Left forelimb (tissue), 1 donor: ENCODE measurements at regions not wholly inside any gene's neighbourhood (a gene's known extent, or its start where the extent isn't known, plus 50 kb on each side); places are given as distances from the start of the nearest gene placed in this dataset.
"Not testable (repeated sequence)": the region's sequence is repeated elsewhere in the genome, so short reads cannot be mapped to it uniquely, and the experiment has no call there.

Source experiments
- DNase-seq: peaks from one replicate; pipeline ENCODE4 v3.0.0-alpha.2; 2018; ENCODE audit warnings: low spot score

DNA sequence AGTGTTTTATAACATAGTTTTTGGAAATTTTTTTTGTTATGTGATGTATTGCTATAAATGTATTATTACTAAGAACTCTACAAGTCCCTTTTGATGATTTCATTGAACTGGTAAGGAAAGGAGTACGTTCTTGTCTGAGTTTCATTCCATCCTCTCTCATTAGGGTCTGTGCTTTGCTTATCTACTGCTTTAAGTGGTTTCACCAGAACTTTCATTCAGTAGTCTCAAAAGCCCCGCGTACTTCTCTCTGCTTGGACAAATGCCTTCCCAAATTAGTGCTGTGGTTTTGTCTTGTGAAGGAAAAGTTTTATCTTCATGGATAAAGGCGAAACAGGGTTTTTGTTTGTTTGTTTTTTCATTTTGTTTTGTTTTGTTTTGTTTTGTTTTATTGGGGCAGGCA is 469.8 kb upstream of the WWC1 start:
- no peak for DNase-seq

GRCh38 chr5:167822241-167822640 is 469.2 kb upstream of the WWC1 start:
- DNase-seq = no peak

DNA sequence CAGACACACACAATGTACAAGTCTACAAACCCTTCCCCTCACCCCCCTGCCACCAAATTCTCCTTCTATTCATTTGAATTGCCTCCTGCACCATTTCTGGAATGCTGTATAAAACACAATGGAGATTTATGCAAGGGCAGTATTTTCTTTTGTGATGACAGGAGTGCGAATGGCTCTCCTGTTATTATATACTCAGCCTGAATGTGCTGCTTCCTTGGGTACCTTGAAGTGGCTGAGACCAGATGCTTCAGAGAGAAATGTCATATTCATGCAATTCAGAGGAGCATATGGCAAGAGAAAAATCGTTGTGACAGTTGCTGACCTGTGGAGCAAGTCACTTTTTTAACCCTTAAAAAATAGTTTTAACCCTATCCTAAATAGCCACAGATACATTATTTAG is 468.0 kb upstream of the WWC1 start:
- no peak for DNase-seq

DNA sequence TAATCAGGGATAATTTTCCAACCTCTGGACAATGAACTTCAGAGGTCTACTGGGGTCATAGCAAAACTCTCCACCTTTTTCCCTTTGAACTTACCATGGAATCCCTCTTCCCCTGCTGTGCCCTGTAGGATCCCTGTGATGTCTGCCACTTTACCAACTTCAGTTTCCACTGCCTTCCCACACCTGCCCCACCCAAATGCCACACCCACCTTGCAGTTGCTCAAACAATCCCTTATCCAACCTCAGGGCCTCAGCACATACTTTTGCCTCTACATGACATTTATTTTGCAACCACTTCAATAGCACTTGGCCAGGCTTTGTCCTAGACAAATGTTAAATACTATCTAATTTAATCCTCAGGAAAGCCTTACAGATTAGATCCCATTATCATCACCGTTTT is 463.7 kb upstream of the WWC1 start:
- DNase-seq = no peak

- DNase-seq = no peak
These were observed 459.5 kb upstream of the WWC1 start for GRCh38 chr5:167831754-167832504.

GRCh38 chr5:167832609-167833008 is 458.8 kb upstream of the WWC1 start:
- DNase-seq = no peak

- DNase-seq = no peak
These were observed 458.0 kb upstream of the WWC1 start for GRCh38 chr5:167833456-167833855.

DNA sequence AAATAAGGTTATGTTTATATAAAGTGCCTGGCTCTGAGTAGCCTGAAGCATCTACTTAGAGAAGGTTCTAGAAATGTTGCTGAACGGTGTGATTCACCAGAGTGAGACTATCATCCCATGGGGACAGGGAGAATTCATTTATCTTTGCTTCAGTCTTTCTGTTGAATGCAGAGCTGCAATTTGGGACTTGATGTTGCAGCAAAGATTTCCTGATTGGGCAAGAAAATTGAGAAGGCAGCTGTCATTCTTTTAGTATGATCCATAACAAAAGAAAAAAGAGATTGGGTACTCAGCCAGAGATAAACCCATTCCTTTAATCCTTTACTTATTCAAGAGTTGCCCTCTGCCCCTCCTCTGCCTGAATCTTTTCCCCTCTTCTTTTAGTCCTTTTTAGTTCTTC is 456.3 kb upstream of the WWC1 start:
- DNase-seq = no peak

- no peak for DNase-seq
These were observed 454.3 kb upstream of the WWC1 start for GRCh38 chr5:167837127-167837526.

GRCh38 chr5:167839065-167839464 is 452.4 kb upstream of the WWC1 start:
- DNase-seq = no peak

GRCh38 chr5:167840527-167841130 is 450.8 kb upstream of the WWC1 start:
- no peak for DNase-seq

DNA sequence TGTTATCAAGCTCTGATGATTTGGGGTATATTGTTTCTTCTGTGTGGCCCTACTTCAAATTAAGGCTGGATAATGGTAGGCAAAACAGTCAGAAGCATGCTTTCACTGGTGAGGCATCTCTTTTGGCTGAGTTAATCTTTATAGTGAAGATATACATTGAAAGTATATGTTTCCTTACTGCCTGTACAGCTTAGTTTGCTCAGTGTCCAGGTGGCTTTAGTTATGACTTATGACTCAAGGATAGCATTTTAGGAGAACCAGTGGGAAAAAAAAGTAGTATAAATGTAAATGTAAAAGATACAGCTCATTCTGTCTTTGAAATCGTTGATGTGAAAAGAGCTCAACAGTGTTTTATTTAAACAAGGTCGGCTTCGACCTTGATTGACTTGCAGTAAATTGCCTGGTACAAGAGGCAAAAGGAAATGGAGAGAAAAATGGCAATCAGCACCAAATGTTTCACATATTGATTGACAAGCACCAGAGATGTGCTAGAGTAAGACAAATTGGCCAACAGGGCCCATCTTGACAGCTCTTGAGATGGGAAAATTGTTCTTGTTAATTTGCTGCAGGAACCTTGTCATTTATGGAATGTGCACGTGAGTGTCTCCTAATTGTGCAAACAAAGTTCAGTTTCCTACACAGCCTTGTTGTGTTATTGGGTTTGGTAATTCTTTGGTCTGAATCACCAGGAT is 447.4 kb upstream of the WWC1 start:
- no peak for DNase-seq

- no peak for DNase-seq
These were observed 445.5 kb upstream of the WWC1 start for GRCh38 chr5:167845952-167846351.

DNA sequence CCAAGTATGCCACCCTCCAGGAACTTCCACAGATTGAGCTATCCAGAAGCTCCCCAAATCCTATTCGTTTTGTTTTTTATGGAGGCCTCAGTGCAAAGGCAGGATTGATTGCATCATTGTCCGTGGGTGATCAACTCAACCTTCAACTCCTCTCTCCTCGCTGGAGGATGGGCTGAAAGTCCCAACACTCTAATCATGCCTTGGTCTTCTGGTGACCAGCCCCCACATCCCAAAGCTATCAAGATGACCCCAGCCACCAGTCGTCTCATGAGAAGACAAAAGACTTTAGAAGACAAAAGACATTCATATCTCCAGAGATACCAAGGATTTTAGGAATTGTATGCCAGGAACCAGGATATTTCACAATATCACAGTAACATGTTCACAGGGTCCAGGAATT is 441.6 kb upstream of the WWC1 start:
- DNase-seq = no peak

- DNase-seq = no peak
These were observed 440.5 kb upstream of the WWC1 start for GRCh38 chr5:167850911-167851310.

DNA sequence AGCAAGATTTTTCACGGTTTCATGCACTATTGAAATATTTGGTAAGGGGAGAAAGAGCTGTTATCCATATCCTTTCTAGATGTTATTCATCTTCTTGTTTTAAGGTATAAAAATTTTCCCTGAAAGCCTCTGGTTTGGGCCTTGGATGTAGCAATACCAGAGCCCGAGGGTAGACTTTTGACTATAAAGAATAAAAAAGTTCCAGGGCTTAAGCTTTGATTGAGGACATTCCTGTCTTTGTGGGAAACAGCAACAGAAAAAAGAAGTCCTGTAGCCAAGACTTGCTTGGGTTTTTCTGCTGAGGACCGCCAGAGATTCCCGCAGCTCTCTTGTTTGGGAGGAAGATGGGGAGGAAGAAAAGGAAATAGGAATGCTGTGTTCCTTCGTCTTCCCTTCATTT is 440.0 kb upstream of the WWC1 start:
- no peak for DNase-seq

GRCh38 chr5:167852515-167852914 is 438.9 kb upstream of the WWC1 start:
- no peak for DNase-seq

DNA sequence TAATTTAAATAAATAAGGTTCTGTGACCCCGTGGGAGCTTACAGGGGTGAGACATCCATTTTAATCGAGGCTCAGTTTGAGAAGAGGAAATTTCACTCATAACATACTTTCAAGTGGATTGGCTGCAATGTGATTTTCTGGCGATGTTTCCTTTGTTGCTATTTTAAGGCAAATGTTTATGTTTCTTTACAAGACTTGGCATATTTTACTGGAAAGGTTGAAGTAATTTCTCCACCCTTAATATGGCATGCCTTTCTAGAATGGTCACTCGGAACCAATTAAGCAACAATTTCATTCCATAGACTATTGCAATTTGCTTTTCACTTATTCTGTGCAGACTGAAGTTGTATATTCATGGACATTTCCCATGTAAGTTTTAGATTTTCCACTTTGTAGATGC is 438.0 kb upstream of the WWC1 start:
- no peak for DNase-seq

GRCh38 chr5:167855818-167856217 is 435.6 kb upstream of the WWC1 start:
- no peak for DNase-seq

- no peak for DNase-seq
These were observed 434.1 kb upstream of the WWC1 start for GRCh38 chr5:167857321-167857720.

GRCh38 chr5:167858186-167858855 is 433.1 kb upstream of the WWC1 start:
- DNase-seq = not testable (repeated sequence)

DNA sequence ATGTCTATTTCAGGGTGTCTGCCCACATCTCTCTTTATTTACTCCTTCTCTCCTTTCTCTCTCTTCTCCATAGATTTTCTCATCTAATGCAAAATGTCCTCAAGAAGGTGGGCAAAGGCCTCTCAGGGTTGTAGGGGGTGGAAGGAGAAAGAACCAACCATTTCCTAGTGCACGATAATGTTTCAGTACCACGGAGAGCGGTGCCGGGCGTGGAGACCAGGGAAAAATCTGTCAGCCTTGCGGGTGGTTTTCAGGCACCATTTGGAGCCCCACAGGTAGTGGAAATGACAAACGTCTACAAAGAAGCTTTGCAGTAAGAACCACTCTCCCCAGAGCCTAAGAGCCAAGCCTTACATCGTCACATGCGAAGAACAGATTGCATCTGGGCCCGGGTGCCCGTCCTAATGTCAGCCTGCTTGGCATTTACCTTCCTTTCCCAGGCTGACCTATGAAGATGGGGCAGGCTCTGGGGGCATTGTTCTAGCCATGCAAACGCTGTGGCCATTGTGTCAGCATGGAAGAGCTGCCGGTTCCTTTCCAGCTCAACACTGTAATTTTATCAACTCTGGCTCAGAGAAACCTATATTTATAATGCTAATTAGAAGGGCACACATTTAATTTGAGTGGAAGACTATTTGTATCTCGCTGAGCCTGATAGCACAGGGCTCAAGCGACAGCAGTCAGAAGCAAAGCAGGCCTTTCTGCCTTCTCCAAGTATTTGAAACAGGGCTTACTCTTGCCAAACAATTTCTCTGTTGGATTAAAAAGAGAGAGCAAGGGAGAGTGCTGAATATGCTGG is 430.1 kb upstream of the WWC1 start:
- no peak for DNase-seq
